ENCODE measurements at regions not wholly inside any gene's neighbourhood (a gene's known extent, or its start where the extent isn't known, plus 50 kb on each side); places are given as distances from the start of the nearest gene placed in this dataset.

GRCh38 chr3:104628185-104628789, 738.4 kb upstream of the ALCAM start:
- peak in 5 of 6 experiments; percentile 6 to 56 (median 49) for TF ChIP-seq CTCF (IDR thresholded peaks at IDR 0.05)
- TF ChIP-seq POLR2A (IDR thresholded peaks at IDR 0.05): no peak
